HFF-Myc (cell line): ENCODE measurements at regions not wholly inside any gene's neighbourhood (a gene's known extent, or its start where the extent isn't known, plus 50 kb on each side); places are given as distances from the start of the nearest gene placed in this dataset.
"Not testable (repeated sequence)": the region's sequence is repeated elsewhere in the genome, so short reads cannot be mapped to it uniquely, and the experiment has no call there.

Experiments used
- DNase-seq: peaks from one replicate; pipeline ENCODE4 v3.0.0-alpha.2; 2011; ENCODE audit warnings: low read depth; ENCODE audit errors: extremely low read depth
- H3K4me3 ChIP-seq: replicated peaks from 2 replicates; pipeline ENCODE4 v1.5.1; 2011; ENCODE audit warnings: low read depth, mild to moderate bottlenecking, control low read depth, low read length
- CTCF ChIP-seq: IDR thresholded peaks from 2 replicates; pipeline ENCODE4 v1.5.1; 2012; ENCODE audit warnings: mild to moderate bottlenecking, low read depth, low read length, control low read depth; ENCODE audit errors: missing control alignments

GRCh38 chr4:19216476-19216875, 1035.2 kb upstream of the SLIT2 start:
- DNase-seq = no peak
- H3K4me3 ChIP-seq = no peak overlapping the region
- TF ChIP-seq CTCF = no peak

DNA sequence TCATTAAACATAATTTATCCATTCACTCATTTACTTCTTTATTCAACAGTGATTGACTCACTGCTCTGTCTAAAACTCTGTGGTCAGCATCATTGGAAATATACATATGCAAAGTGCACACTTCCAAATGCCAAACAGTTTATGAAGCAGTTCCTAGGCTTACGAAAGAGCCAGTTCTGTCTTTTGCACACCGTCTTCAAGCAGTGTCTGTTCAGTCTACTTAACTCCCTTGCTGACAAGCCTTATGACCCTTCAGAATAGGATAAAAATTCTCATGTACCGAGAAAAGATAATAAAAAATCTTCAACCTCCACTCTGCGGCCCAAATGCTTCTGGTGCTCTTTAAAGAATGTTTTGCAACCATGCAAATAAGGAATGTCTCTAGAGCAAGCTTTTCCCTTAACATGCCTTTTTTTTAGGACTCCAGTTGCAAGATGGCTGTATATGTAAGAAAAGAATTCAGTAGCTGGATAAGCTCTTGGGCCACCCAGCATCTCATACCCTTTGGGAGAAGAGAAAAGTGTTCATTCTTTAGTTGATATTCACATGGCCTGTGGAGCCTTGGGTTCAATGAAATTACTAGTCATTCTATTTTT, 1037.0 kb upstream of the SLIT2 start:
- no peak for DNase-seq

DNA sequence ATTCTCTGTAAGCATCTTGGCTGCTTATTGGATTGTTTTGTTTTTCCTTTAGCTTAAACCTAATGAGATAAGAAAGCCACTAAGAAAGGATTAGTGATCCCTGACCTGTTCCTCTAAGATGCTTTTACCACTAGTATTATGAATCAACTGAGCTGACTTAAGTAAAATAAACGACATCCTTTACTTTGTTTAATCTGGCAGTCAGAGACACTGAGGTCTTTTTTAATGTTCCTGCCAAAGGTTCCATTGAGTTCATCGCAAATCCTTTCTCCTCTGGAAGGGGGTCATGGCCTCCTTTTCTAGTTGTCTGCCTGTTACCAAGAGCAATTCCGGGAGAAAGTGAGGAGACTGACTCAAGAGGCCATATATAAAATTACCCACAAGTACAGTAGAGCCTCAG, 1038.3 kb upstream of the SLIT2 start:
- no peak overlapping the region for H3K4me3 ChIP-seq
- TF ChIP-seq CTCF = no peak
- DNase-seq = no peak

More for the DNA sequence above, 1037.0 kb upstream of the SLIT2 start:
- no peak for TF ChIP-seq CTCF
- H3K4me3 ChIP-seq = no peak overlapping the region

DNA sequence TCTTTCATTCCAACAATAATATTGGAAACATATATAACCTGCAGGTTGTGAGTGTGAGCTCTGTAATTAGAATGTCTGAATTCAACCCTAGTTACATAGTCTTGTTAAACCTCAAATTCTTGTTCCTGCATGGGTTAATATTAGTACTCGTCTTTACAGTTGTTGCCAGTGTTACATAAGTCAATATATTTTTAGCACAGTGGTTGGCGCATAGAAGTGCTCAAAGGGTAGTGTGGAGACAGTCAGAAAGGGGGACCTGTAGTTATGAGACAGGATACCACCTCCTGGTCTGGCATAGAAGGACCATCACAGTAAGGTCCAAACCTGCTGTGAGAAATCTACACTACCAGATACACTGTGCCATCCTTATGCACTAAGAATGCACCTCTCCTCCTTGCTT, 1045.9 kb upstream of the SLIT2 start:
- DNase-seq = no peak
- no peak overlapping the region for H3K4me3 ChIP-seq
- no peak for TF ChIP-seq CTCF

GRCh38 chr4:19197838-19198237, 1053.9 kb upstream of the SLIT2 start:
- DNase-seq = not testable (repeated sequence)

DNA sequence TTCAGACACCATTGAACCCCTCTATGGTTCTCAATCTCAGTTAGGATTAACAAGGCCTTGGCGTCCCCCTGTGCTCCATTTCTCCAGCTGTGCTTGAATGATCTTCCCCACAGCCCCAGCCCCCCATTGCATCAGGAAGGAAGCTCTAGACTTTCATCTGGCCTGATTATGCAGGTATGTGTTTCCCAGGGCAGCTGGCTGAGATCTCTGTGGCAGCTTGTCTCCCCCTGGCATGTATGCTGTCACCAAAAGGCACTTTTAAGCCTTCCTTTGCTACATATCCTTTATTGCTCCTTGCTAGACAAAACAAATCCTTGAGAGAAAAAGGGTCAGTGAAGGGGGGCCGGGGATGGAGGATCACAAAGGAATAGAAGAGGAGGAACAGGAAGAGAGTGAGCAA, 1056.0 kb upstream of the SLIT2 start:
- H3K4me3 ChIP-seq = no peak overlapping the region
- TF ChIP-seq CTCF = no peak
- no peak for DNase-seq

More at GRCh38 chr4:19197838-19198237, 1053.9 kb upstream of the SLIT2 start:
- not testable (repeated sequence) for H3K4me3 ChIP-seq

DNA sequence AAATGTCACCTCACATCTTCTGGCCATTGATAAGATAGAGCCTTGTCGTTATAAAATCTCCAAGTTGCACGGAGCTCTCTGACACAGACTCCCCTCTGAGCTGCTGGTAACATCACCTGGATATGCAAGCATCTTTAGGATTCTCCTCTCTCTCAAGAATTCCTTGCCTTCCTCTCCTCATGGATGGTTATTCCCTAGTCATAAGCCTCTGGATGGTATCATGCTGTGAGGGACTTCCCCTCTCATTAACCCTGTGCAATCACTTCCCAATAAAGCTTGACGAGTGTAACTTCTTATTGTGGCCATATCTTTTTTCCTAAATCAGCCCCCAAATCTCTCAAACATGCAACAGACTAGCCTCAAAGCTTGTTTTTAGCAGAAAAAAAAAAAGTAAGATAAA, 1057.0 kb upstream of the SLIT2 start:
- DNase-seq = no peak
- no peak overlapping the region for H3K4me3 ChIP-seq
- TF ChIP-seq CTCF = no peak
